ENCODE measurements at regions not wholly inside any gene's neighbourhood (a gene's known extent, or its start where the extent isn't known, plus 50 kb on each side); places are given as distances from the start of the nearest gene placed in this dataset.

DNA sequence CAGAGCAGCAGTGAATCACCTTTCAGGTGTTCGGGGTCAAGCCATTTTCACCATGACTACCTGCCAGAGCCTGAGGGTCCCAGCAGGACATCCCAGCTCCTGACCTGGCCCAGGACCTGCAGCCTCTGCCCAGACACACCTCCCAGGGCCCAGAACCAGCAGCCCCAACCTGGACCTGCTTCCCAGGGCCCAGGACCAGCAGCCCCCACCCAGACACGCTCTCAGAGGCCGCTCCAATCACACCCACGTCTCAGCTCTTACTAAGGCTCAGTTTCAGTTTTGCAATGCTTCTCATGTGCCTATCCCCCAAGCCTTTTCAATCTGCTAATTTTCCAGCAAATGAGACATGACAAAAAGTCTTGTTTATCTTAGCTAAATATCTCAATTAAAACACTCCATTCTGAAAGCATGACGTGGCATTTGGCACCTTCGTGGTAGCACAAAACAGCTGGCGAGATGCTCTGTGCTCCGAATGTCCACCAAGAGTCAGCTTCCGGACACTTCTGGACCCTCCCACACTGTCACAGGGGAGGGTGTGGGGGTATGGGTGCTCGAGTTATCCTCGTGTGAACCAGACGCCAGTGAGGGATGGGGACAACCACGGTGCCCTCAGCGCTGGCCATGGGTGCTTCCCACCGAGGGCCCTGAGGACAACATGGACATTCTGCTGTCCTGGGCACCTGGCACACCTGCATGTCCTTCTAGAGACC is 253.2 kb downstream of the DLL1 start:
- no peak for FAIRE-seq
- no peak for DNase-seq (ENCODE audit: low read depth in 1 of 2, low spot score in 2 of 2)
- TF ChIP-seq TBP (IDR thresholded peaks at IDR 0.05; ENCODE audit: low read depth, low read length) (no peak), MAX (IDR thresholded peaks at IDR 0.05) (no peak)

More for the DNA sequence above, 253.2 kb downstream of the DLL1 start:
- Histone ChIP-seq H4K20me1 (replicated peaks in 1 of 2; ENCODE audit: control insufficient read depth in 1 of 2, insufficient read depth in 2 of 2, low read length in 2 of 2) (no peaks in the 10 kb centered on the region), H3K4me1 (replicated peaks in 1 of 4; ENCODE audit: control insufficient read depth in 3 of 4, insufficient read depth in 4 of 4, low read length in 3 of 4) (peaks cover 5 to 26% (median 15%) of the 10 kb centered on the region in 4 experiments; a peak in 6 of 7 replicates), H2AFZ (ENCODE audit: low read length) (no peak overlapping the region), H3K27ac (ENCODE audit: low read depth, low read length) (no peak overlapping the region), H4K8ac (ENCODE audit: extremely low read depth, insufficient read depth, low read length) (peak overlapping the region; percentile 70; the same call in 1 of the 2 replicates), H2AK5ac (ENCODE audit: low read depth, low read length) (no peak overlapping the region; the same call in 1 of the 2 replicates), H2BK120ac (replicated peaks; ENCODE audit: low read depth, low read length) (peak overlapping the region; percentile 69), H2BK15ac (ENCODE audit: low read length) (peak overlapping the region; percentile 73; the same call in 1 of the 2 replicates), H3K23me2 (ENCODE audit: low read depth, low read length) (no peaks in the 10 kb centered on the region), H3K9ac (replicated peaks in 1 of 4; ENCODE audit: extremely low read depth in 1 of 4, low read depth in 3 of 4, low read length in 3 of 4) (no peak overlapping the region), H3K56ac (replicated peaks; ENCODE audit: insufficient read length, low read depth, low read length) (no peak overlapping the region), H4K5ac (ENCODE audit: insufficient read length, low read depth, low read length) (no peak overlapping the region), H2BK20ac (ENCODE audit: low read length) (peak overlapping the region; percentile 41; the same call in 1 of the 2 replicates), H3K9me3 (ENCODE audit: insufficient read depth in 2 of 2, low read depth in 1 of 2, low read length in 1 of 2) (peaks cover 0 to 6% of the 10 kb centered on the region in 2 experiments; a peak in 2 of 4 replicates), H3K23ac (ENCODE audit: insufficient read length) (no peak overlapping the region), H3K27me3 (replicated peaks in 1 of 4; ENCODE audit: control insufficient read depth in 3 of 4, extremely low read depth in 1 of 4, insufficient read depth in 3 of 4, low read length in 3 of 4) (no peaks in the 10 kb centered on the region), H3K4ac (replicated peaks; ENCODE audit: insufficient read length, low read depth, low read length) (peak overlapping the region; percentile 49), H2BK12ac (ENCODE audit: low read depth, low read length) (peak overlapping the region; percentile 77; the same call in 1 of the 2 replicates), H3K4me2 (ENCODE audit: insufficient read depth in 1 of 2, low read depth in 2 of 2, low read length in 2 of 2) (no peak overlapping the region), H3K79me2 (ENCODE audit: control insufficient read depth in 1 of 2, insufficient read depth in 2 of 2, low read length in 2 of 2) (no peaks in the 10 kb centered on the region), H3K4me3 (ENCODE audit: extremely low read depth in 1 of 4, insufficient read depth in 2 of 4, low read depth in 3 of 4, low read length in 4 of 4) (no peak overlapping the region), H3K14ac (ENCODE audit: insufficient read length) (no peak overlapping the region), H4K91ac (replicated peaks; ENCODE audit: insufficient read length, low read length) (peak overlapping the region; percentile 26), H3K18ac (ENCODE audit: extremely low read depth, low read length) (peak overlapping the region; percentile 72), H2BK5ac (ENCODE audit: low read depth, low read length) (peak overlapping the region; percentile 62; the same call in 1 of the 2 replicates), H3K79me1 (ENCODE audit: low read depth, low read length) (no peaks in the 10 kb centered on the region), H3K36me3 (ENCODE audit: control insufficient read depth in 2 of 4, insufficient read depth in 4 of 4, low read length in 3 of 4) (no peaks in the 10 kb centered on the region)
- CTCF ChIA-PET (ENCODE audit: partially characterized antibody): interaction anchor here (0.5 to 0.8 kb wide), 3 partner anchors 206 to 337 kb away, joined by 3 read pairs; no protein-coding TSS in a partner anchor
- POLR2A ChIA-PET (ENCODE audit: partially characterized antibody): no interaction called here
- WGBS, 2 experiments (ENCODE audit: extremely low coverage in 1 of 2, insufficient coverage in 1 of 2, insufficient read length in 1 of 2, insufficient replicate concordance in 2 of 2, low coverage in 1 of 2, low lambda C conversion rate in 2 of 2, missing lambda C conversion rate in 1 of 2): 96% methylated on average over 15 of the region's 15 CpGs; no CpG with 5 or more reads in 1 of the 2 experiments

Data from H1 (cell line).